Trophoblast cell (in vitro differentiated cells and primary cell): ENCODE measurements at regions not wholly inside any gene's neighbourhood (a gene's known extent, or its start where the extent isn't known, plus 50 kb on each side); places are given as distances from the start of the nearest gene placed in this dataset.

Experiments used
- DNase-seq, 2 donors: peaks; one replicate each; pipeline ENCODE4 v3.0.0-alpha.2; 2016
- H2AFZ ChIP-seq: 2 replicates; pipeline ENCODE4 v1.6.1; 2013; ENCODE audit warnings: low read length, moderate library complexity, mild to moderate bottlenecking; ENCODE audit not compliant: insufficient read depth, poor library complexity
- H2AK5ac ChIP-seq: 2 replicates; pipeline ENCODE4 v1.6.1; 2013; ENCODE audit warnings: mild to moderate bottlenecking, low read length
- H2BK120ac ChIP-seq: 2 replicates; pipeline ENCODE4 v1.6.1; 2013; ENCODE audit warnings: low read length, mild to moderate bottlenecking, moderate library complexity; ENCODE audit not compliant: insufficient read depth, poor library complexity
- H2BK12ac ChIP-seq: 2 replicates; pipeline ENCODE4 v1.6.1; 2013; ENCODE audit warnings: mild to moderate bottlenecking, low read length, moderate library complexity
- H2BK5ac ChIP-seq: 2 replicates; pipeline ENCODE4 v1.6.1; 2013; ENCODE audit warnings: low read length, low read depth, moderate library complexity, mild to moderate bottlenecking; ENCODE audit not compliant: poor library complexity
- H3K14ac ChIP-seq: 2 replicates; pipeline ENCODE4 v1.6.1; 2013; ENCODE audit warnings: mild to moderate bottlenecking, low read length
- H3K18ac ChIP-seq: 2 replicates; pipeline ENCODE4 v1.6.1; 2013; ENCODE audit warnings: mild to moderate bottlenecking, low read length
- H3K23ac ChIP-seq: 2 replicates; pipeline ENCODE4 v1.6.1; 2013; ENCODE audit warnings: low read length
- H3K27ac ChIP-seq: 2 replicates; pipeline ENCODE4 v1.5.1; 2013; ENCODE audit warnings: low read depth, mild to moderate bottlenecking, inconsistent platforms, low read length, moderate library complexity
- H3K27me3 ChIP-seq: 2 replicates; pipeline ENCODE4 v1.6.1; 2013; ENCODE audit warnings: inconsistent platforms, mild to moderate bottlenecking, low read length, moderate library complexity; ENCODE audit not compliant: insufficient read depth
- H3K36me3 ChIP-seq, 2 experiments: 1 replicate in 1 of 2; 2 replicates in 1 of 2; pipeline ENCODE4 v1.6.1; 2013; ENCODE audit warnings: low read length in 2 of 2, mild to moderate bottlenecking in 2 of 2, moderate library complexity in 1 of 2; ENCODE audit not compliant: insufficient read depth in 2 of 2, control insufficient read depth in 1 of 2
- H3K4ac ChIP-seq: 2 replicates; pipeline ENCODE4 v1.6.1; 2013; ENCODE audit warnings: low read depth, mild to moderate bottlenecking, low read length, moderate library complexity
- H3K4me1 ChIP-seq, 2 experiments: 1 replicate in 1 of 2; 2 replicates in 1 of 2; pipeline ENCODE4 v1.6.1; 2013; ENCODE audit warnings: low read length in 2 of 2, mild to moderate bottlenecking in 2 of 2, moderate library complexity in 1 of 2; ENCODE audit not compliant: insufficient read depth in 2 of 2, control insufficient read depth in 1 of 2
- H3K4me2 ChIP-seq: 2 replicates; pipeline ENCODE4 v1.6.1; 2013; ENCODE audit warnings: inconsistent platforms, mild to moderate bottlenecking, low read length, moderate library complexity
- H3K4me3 ChIP-seq: 2 replicates; pipeline ENCODE4 v1.5.1; 2013; ENCODE audit warnings: mild to moderate bottlenecking, low read depth, low read length, inconsistent platforms
- H3K79me1 ChIP-seq: one replicate; pipeline ENCODE4 v1.6.1; 2013; ENCODE audit warnings: low read length
- H3K79me2 ChIP-seq: 2 replicates; pipeline ENCODE4 v1.6.1; 2013; ENCODE audit warnings: low read length, mild to moderate bottlenecking; ENCODE audit not compliant: control insufficient read depth, insufficient read depth, poor library complexity
- H3K9ac ChIP-seq: 2 replicates; pipeline ENCODE4 v1.6.1; 2013; ENCODE audit warnings: mild to moderate bottlenecking, low read length
- H3K9me3 ChIP-seq: 2 replicates; pipeline ENCODE4 v1.6.1; 2013; ENCODE audit warnings: low read depth, mild to moderate bottlenecking, control low read depth, inconsistent platforms, low read length; ENCODE audit not compliant: insufficient read depth
- H4K12ac ChIP-seq: 2 replicates; pipeline ENCODE4 v1.6.1; 2013; ENCODE audit warnings: low read depth, mild to moderate bottlenecking, low read length, moderate library complexity
- H4K8ac ChIP-seq: 2 replicates; pipeline ENCODE4 v1.6.1; 2013; ENCODE audit warnings: low read depth, mild to moderate bottlenecking, low read length, moderate library complexity
- H4K91ac ChIP-seq: one replicate; pipeline ENCODE4 v1.6.1; 2013; ENCODE audit warnings: low read depth, mild to moderate bottlenecking, low read length, moderate library complexity
- WGBS: extraction: QIAGEN DNeasy Blood & Tissue Kit; methylation state at CpG from one replicate; pipeline ENCODE4 v1.1.7; 2013; ENCODE audit warnings: missing lambda C conversion rate; ENCODE audit not compliant: insufficient read length, insufficient coverage; ENCODE audit errors: extremely low coverage; 5-methylcytosine and 5-hydroxymethylcytosine counted together

GRCh38 chr4:23355258-23355657, 534.6 kb downstream of the PPARGC1A start:
- H3K4me1 ChIP-seq: no peaks in the 10 kb centered on the region
- no peaks in the 10 kb centered on the region for H3K9me3 ChIP-seq
- no peak overlapping the region for H3K27ac ChIP-seq
- no peaks in the 10 kb centered on the region for H3K27me3 ChIP-seq
- no peak overlapping the region for H3K23ac ChIP-seq
- no peak overlapping the region for H3K18ac ChIP-seq
- no peaks in the 10 kb centered on the region for H3K79me2 ChIP-seq
- no peak overlapping the region for H3K9ac ChIP-seq
- H2BK12ac ChIP-seq: no peak overlapping the region
- no peak overlapping the region for H3K4me2 ChIP-seq
- no peaks in the 10 kb centered on the region for H3K79me1 ChIP-seq
- no peak overlapping the region for H3K14ac ChIP-seq
- no peak overlapping the region for H4K8ac ChIP-seq
- no peak overlapping the region for H4K12ac ChIP-seq
- H2AFZ ChIP-seq: no peak overlapping the region
- no peak overlapping the region for H2BK5ac ChIP-seq
- H3K4ac ChIP-seq: no peak overlapping the region
- WGBS: no CpG with 5 or more reads among the region's 2 CpGs
- no peak for DNase-seq
- H3K4me3 ChIP-seq: no peak overlapping the region
- no peaks in the 10 kb centered on the region for H3K36me3 ChIP-seq
- H2BK120ac ChIP-seq: no peak overlapping the region
- no peak overlapping the region for H2AK5ac ChIP-seq
- no peak overlapping the region for H4K91ac ChIP-seq

GRCh38 chr4:23353200-23353599, 536.6 kb downstream of the PPARGC1A start:
- Histone ChIP-seq H4K8ac (no peak overlapping the region), H4K91ac (no peak overlapping the region), H3K9me3 (no peaks in the 10 kb centered on the region), H3K27ac (no peak overlapping the region), H2AFZ (no peak overlapping the region), H3K4me2 (no peak overlapping the region), H3K18ac (no peak overlapping the region), H4K12ac (no peak overlapping the region), H2BK120ac (no peak overlapping the region), H2BK12ac (no peak overlapping the region), H3K23ac (no peak overlapping the region), H3K4me3 (no peak overlapping the region), H3K14ac (no peak overlapping the region), H3K27me3 (no peaks in the 10 kb centered on the region), H3K4ac (no peak overlapping the region), H3K36me3 (no peaks in the 10 kb centered on the region), H3K79me2 (no peaks in the 10 kb centered on the region), H3K79me1 (no peaks in the 10 kb centered on the region), H3K9ac (no peak overlapping the region), H2BK5ac (no peak overlapping the region), H2AK5ac (no peak overlapping the region), H3K4me1 (no peaks in the 10 kb centered on the region)
- no peak for DNase-seq
- WGBS: no CpG with 5 or more reads among the region's 1 CpG

- no peak overlapping the region for H4K91ac ChIP-seq
- no CpG with 5 or more reads among the region's 2 CpGs for WGBS
- no peak overlapping the region for H4K12ac ChIP-seq
- no peaks in the 10 kb centered on the region for H3K36me3 ChIP-seq
- H2BK120ac ChIP-seq: no peak overlapping the region
- no peak overlapping the region for H3K4ac ChIP-seq
- no peak overlapping the region for H3K9ac ChIP-seq
- H2AK5ac ChIP-seq: no peak overlapping the region
- no peak overlapping the region for H3K23ac ChIP-seq
- no peak for DNase-seq
- no peak overlapping the region for H3K27ac ChIP-seq
- no peak overlapping the region for H3K14ac ChIP-seq
- H3K4me1 ChIP-seq: no peaks in the 10 kb centered on the region
- H3K79me1 ChIP-seq: no peaks in the 10 kb centered on the region
- no peak overlapping the region for H2BK12ac ChIP-seq
- no peaks in the 10 kb centered on the region for H3K9me3 ChIP-seq
- no peak overlapping the region for H2BK5ac ChIP-seq
- no peak overlapping the region for H3K4me3 ChIP-seq
- H3K4me2 ChIP-seq: no peak overlapping the region
- no peaks in the 10 kb centered on the region for H3K27me3 ChIP-seq
- H4K8ac ChIP-seq: no peak overlapping the region
- H3K79me2 ChIP-seq: no peaks in the 10 kb centered on the region
- H3K18ac ChIP-seq: no peak overlapping the region
- H2AFZ ChIP-seq: no peak overlapping the region
Observed at GRCh38 chr4:23348789-23349498, 540.9 kb downstream of the PPARGC1A start.

- no CpG with 5 or more reads among the region's 2 CpGs for WGBS
Observed at GRCh38 chr4:23337292-23337691, 552.6 kb downstream of the PPARGC1A start.

More at GRCh38 chr4:23337292-23337691, 552.6 kb downstream of the PPARGC1A start:
- no peaks in the 10 kb centered on the region for H3K4me1 ChIP-seq
- no peaks in the 10 kb centered on the region for H3K79me2 ChIP-seq
- H3K18ac ChIP-seq: no peak overlapping the region
- no peak overlapping the region for H2BK5ac ChIP-seq
- H3K14ac ChIP-seq: no peak overlapping the region
- H3K79me1 ChIP-seq: no peaks in the 10 kb centered on the region
- H3K4me3 ChIP-seq: no peak overlapping the region
- H3K4ac ChIP-seq: no peak overlapping the region
- H3K23ac ChIP-seq: no peak overlapping the region
- no peak overlapping the region for H2BK120ac ChIP-seq
- H3K9me3 ChIP-seq: no peaks in the 10 kb centered on the region
- no peak overlapping the region for H3K27ac ChIP-seq
- H3K36me3 ChIP-seq: no peaks in the 10 kb centered on the region
- H4K8ac ChIP-seq: no peak overlapping the region
- H4K12ac ChIP-seq: no peak overlapping the region
- no peak overlapping the region for H3K4me2 ChIP-seq
- H2AFZ ChIP-seq: no peak overlapping the region
- no peaks in the 10 kb centered on the region for H3K27me3 ChIP-seq
- no peak overlapping the region for H3K9ac ChIP-seq
- H4K91ac ChIP-seq: no peak overlapping the region
- DNase-seq: peak in 1 of 2 donors; percentile 12
- H2AK5ac ChIP-seq: no peak overlapping the region
- H2BK12ac ChIP-seq: no peak overlapping the region
